BJ (cell line): ENCODE measurements at regions not wholly inside any gene's neighbourhood (a gene's known extent, or its start where the extent isn't known, plus 50 kb on each side); places are given as distances from the start of the nearest gene placed in this dataset.

Experiments used
- CTCF ChIA-PET: fragments of 350-600 bp; formaldehyde crosslinking; extraction: SDS; loops from one replicate; lab custom pipeline; 2021; ENCODE audit warnings: antibody characterized with exemption, inconsistent platforms; lab: Yijun Ruan, JAX
- POLR2A ChIA-PET: fragments of 300-600 bp; sonication (Branson Sonifier 250); formaldehyde crosslinking; extraction: SDS; loops from one replicate; lab custom pipeline; 2021; ENCODE audit warnings: antibody characterized with exemption; lab: Charles Lee
- DNase-seq: peaks from one replicate; pipeline ENCODE4 v3.0.0-alpha.2; 2011; ENCODE audit warnings: low read depth
- H3K27me3 ChIP-seq: 2 replicates; pipeline ENCODE4 v1.6.0; 2011; ENCODE audit warnings: low read length; ENCODE audit not compliant: control insufficient read depth, insufficient read depth
- H3K36me3 ChIP-seq: 2 replicates; pipeline ENCODE4 v1.5.1; 2011; ENCODE audit warnings: low read length; ENCODE audit not compliant: control insufficient read depth, insufficient read depth
- H3K4me3 ChIP-seq: 2 replicates; pipeline ENCODE4 v1.5.1; 2011; ENCODE audit warnings: low read depth, mild to moderate bottlenecking, control low read depth, low read length
- TF ChIP-seq, protein P1 (sequence below): IDR thresholded peaks from 2 replicates; pipeline ENCODE4 v1.5.1; 2011; ENCODE audit warnings: low read depth, mild to moderate bottlenecking, control low read depth, inconsistent platforms, low read length, moderate library complexity; ENCODE audit not compliant: insufficient read depth

DNA sequence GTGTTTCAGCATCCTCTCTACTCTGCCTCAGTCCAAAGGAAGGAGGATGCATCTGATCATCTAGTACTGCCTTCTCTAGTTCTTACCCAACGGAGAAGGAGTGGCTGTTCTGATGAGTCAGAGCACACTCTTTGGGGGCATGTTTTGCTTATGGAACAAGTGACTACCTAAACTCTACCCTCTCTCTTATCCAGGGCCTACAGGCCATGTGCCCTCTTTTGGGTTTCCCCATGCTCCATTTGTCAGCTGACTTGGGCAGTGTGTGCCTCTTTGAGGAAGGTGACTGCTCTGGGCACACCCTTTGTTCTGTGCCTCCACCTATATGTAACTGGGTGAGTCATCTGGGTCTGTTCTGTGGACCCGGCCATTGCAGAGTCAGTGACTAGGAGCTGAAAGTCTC, 89.6 kb upstream of the BNC2 start:
- DNase-seq: no peak
- TF ChIP-seq, protein P1, sequence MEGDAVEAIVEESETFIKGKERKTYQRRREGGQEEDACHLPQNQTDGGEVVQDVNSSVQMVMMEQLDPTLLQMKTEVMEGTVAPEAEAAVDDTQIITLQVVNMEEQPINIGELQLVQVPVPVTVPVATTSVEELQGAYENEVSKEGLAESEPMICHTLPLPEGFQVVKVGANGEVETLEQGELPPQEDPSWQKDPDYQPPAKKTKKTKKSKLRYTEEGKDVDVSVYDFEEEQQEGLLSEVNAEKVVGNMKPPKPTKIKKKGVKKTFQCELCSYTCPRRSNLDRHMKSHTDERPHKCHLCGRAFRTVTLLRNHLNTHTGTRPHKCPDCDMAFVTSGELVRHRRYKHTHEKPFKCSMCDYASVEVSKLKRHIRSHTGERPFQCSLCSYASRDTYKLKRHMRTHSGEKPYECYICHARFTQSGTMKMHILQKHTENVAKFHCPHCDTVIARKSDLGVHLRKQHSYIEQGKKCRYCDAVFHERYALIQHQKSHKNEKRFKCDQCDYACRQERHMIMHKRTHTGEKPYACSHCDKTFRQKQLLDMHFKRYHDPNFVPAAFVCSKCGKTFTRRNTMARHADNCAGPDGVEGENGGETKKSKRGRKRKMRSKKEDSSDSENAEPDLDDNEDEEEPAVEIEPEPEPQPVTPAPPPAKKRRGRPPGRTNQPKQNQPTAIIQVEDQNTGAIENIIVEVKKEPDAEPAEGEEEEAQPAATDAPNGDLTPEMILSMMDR: no peak
- Histone ChIP-seq H3K27me3 (no peaks in the 10 kb centered on the region), H3K4me3 (no peak overlapping the region), H3K36me3 (no peaks in the 10 kb centered on the region)
- CTCF ChIA-PET: interaction anchor here (1.2 to 1.7 kb wide), 2 partner anchors 11 to 103 kb away, joined by 3 to 4 read pairs; no protein-coding TSS in a partner anchor
- POLR2A ChIA-PET: no interaction called here

DNA sequence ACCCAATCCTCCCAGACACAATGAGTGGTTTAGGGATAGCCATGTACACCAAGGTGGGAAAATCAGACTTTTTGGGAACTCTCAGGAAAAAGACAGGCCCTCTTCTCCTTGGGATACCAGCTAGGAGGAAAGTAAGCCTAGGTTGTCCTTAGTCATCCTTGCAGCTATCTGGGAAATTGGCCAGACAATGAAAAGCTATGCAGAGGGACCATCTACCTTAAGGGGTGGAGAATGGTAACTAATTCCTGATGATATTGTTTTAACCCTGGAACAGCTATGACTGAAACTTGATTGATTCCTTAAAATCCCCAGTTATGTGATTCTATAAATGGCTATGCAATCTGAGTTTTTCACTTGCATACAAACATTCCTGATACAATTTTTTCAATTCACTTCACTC, 88.9 kb upstream of the BNC2 start:
- no peak for DNase-seq
- ChIA-PET POLR2A (no interaction called here), CTCF (interaction anchor here (1.0 kb wide), 1 partner anchor 10 kb away, joined by 3 read pairs; no protein-coding TSS in a partner anchor)
- TF ChIP-seq, protein P1: no peak
- Histone ChIP-seq H3K36me3 (no peaks in the 10 kb centered on the region), H3K27me3 (no peaks in the 10 kb centered on the region), H3K4me3 (no peak overlapping the region)

DNA sequence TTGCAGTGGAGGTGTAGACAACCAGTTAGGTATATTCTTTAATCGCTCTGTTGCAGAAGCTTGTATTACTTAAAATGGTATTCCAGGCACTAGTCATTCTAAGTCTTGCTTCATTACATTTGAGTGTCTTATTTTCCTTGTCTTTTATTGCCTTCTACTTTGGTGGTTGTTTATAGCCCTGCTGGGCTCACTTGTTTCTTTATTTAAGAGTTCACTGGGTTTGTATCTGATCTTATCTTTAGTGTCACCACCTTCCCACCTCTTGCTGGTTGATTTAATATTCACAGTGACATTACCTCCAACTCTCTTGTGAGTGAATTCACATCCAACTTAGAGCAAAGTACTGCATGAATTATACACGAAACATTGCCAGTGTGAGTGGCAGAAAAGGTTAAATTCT, 83.6 kb upstream of the BNC2 start:
- POLR2A ChIA-PET: no interaction called here
- DNase-seq: no peak
- Histone ChIP-seq H3K4me3 (no peak overlapping the region), H3K27me3 (no peaks in the 10 kb centered on the region), H3K36me3 (no peaks in the 10 kb centered on the region)
- CTCF ChIA-PET: no interaction called here
- TF ChIP-seq, protein P1: no peak

DNA sequence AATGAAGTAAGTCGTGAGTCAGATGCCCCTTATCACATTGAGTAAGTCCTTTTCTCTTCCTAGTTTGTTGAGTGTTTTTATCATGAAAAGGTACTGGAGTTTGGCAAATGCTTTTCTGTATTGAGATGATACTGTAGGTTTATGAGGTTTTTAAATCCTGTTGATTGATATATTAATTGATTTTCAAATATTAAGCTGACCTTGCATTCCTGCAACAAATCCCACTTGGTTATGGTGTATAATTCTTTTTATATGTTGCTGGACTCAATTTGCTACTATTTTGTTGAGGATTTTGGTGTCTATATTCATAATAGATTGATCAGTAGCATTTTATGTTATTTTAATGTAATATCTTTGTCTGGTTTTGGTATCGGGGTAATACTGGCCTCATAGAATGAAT, 81.0 kb upstream of the BNC2 start:
- no peaks in the 10 kb centered on the region for H3K27me3 ChIP-seq
- H3K4me3 ChIP-seq: no peak overlapping the region
- ChIA-PET CTCF (no interaction called here), POLR2A (no interaction called here)
- TF ChIP-seq, protein P1: no peak
- no peaks in the 10 kb centered on the region for H3K36me3 ChIP-seq
- no peak for DNase-seq

DNA sequence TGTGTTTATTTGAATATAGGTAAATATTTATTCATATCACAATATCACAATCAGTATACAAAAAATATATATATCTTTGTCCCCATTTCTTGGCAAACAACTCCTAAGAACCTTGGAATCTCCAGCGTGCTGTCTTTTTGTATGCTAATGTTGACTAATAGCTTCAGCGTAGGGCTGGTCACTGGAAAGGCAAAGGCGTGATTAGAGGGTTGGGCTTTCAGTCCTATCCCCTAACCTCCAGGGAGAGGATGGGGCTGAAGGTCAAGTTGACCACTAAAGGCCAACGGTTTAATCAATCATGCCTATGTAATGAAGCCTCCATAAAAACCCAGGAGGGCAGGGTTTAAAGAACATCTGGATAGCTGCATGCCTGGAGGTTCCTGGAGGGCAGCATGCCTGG, 79.6 kb upstream of the BNC2 start:
- no peaks in the 10 kb centered on the region for H3K27me3 ChIP-seq
- no peak overlapping the region for H3K4me3 ChIP-seq
- DNase-seq: no peak
- no peaks in the 10 kb centered on the region for H3K36me3 ChIP-seq
- TF ChIP-seq, protein P1: no peak
- CTCF ChIA-PET: interaction anchor here (1.4 kb wide), 1 partner anchor 9 kb away, joined by 3 read pairs; no protein-coding TSS in a partner anchor
- POLR2A ChIA-PET: interaction anchor here (0.7 kb wide), 1 partner anchor 1123 kb away, joined by 4 read pairs; no protein-coding TSS in a partner anchor
